A549 (cell line): ENCODE measurements at regions not wholly inside any gene's neighbourhood (a gene's known extent, or its start where the extent isn't known, plus 50 kb on each side); places are given as distances from the start of the nearest gene placed in this dataset.

Experiments used
- FOSL2 ChIP-seq, 2 experiments: fragments of 450-650 bp in 1 of 2; fragments of >200 bp in 1 of 2; sonication (Bioruptor Twin) in 1 of 2; formaldehyde crosslinking; IDR thresholded peaks; 2 replicates each; pipeline versions ENCODE4 v1.5.0 to v1.6.1; 2016 to 2020; ENCODE audit warnings: mild to moderate bottlenecking in 1 of 2, moderate library complexity in 1 of 2
- HMGXB4 ChIP-seq: fragments of 250-450 bp; sonication (Bioruptor Pico); IDR thresholded peaks from 2 replicates; pipeline ENCODE4 v1.5.0; 2021; ENCODE audit warnings: mild to moderate bottlenecking, moderate library complexity, borderline replicate concordance
- HOXB13 ChIP-seq: fragments of 250-450 bp; sonication (Bioruptor Pico); IDR thresholded peaks from 2 replicates; pipeline ENCODE4 v1.5.0; 2020; ENCODE audit warnings: low read depth, mild to moderate bottlenecking, moderate library complexity
- JUN ChIP-seq, 2 experiments: fragments of >200 bp; sonication (Bioruptor Twin); formaldehyde crosslinking; IDR thresholded peaks; 2 replicates in 1 of 2; 3 replicates in 1 of 2; pipeline ENCODE4 v1.6.1; 2016 to 2017
- NPAS2 ChIP-seq: fragments of 250-450 bp; sonication (Bioruptor Pico); IDR thresholded peaks from 2 replicates; pipeline ENCODE4 v1.8.0; 2022; ENCODE audit warnings: mild to moderate bottlenecking, moderate library complexity, borderline replicate concordance
- POLR2A ChIP-seq: IDR thresholded peaks from 2 replicates; pipeline ENCODE4 v1.6.1; 2012; ENCODE audit warnings: mild to moderate bottlenecking, low read length
- RCOR1 ChIP-seq: fragments of 150-350 bp; IDR thresholded peaks from 2 replicates; pipeline ENCODE4 v1.6.1; 2014; ENCODE audit warnings: antibody characterized with exemption, low read length, low read depth
- ZC3H11A ChIP-seq: fragments of 450-650 bp; IDR thresholded peaks from 2 replicates; pipeline ENCODE4 v1.6.1; 2014; ENCODE audit warnings: antibody characterized with exemption, mild to moderate bottlenecking
- TF ChIP-seq, protein P1 (sequence below): fragments of >200 bp; sonication (Bioruptor Twin); formaldehyde crosslinking; IDR thresholded peaks from 3 replicates; pipeline ENCODE4 v1.5.1; 2016

GRCh38 chr6:140202964-140203515 lies 828.6 kb upstream of the CITED2 start:
- TF ChIP-seq JUN (IDR thresholded peaks at IDR 0.05) (no peak), HOXB13 (CRISPR knock-in tag) (no peak), ZC3H11A (no peak), RCOR1 (no peak), FOSL2 (IDR thresholded peaks at IDR 0.05) (no peak), FOSL2 (CRISPR knock-in tag; IDR thresholded peaks at IDR 0.05) (no peak), POLR2A (no peak), NPAS2 (CRISPR knock-in tag) (no peak), HMGXB4 (no peak)
- TF ChIP-seq, protein P1, sequence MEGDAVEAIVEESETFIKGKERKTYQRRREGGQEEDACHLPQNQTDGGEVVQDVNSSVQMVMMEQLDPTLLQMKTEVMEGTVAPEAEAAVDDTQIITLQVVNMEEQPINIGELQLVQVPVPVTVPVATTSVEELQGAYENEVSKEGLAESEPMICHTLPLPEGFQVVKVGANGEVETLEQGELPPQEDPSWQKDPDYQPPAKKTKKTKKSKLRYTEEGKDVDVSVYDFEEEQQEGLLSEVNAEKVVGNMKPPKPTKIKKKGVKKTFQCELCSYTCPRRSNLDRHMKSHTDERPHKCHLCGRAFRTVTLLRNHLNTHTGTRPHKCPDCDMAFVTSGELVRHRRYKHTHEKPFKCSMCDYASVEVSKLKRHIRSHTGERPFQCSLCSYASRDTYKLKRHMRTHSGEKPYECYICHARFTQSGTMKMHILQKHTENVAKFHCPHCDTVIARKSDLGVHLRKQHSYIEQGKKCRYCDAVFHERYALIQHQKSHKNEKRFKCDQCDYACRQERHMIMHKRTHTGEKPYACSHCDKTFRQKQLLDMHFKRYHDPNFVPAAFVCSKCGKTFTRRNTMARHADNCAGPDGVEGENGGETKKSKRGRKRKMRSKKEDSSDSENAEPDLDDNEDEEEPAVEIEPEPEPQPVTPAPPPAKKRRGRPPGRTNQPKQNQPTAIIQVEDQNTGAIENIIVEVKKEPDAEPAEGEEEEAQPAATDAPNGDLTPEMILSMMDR = no peak
